HCT116 (cell line): ENCODE measurements at regions not wholly inside any gene's neighbourhood (a gene's known extent, or its start where the extent isn't known, plus 50 kb on each side); places are given as distances from the start of the nearest gene placed in this dataset.

Experiments
- ATAC-seq: fragments of 200-7000 bp; cut with Tn5 transposase; 2 replicates; pipeline ENCODE4 v1.9.1; 2020; ENCODE audit warnings: mild to moderate bottlenecking, moderate library complexity
- BruUV-seq: library from RNA; stranded (reverse); fragments of 400-500 nt; replicated peaks from 2 replicates; lab custom pipeline; 2021; lab: Mats Ljungman, UMichigan
- CTCF ChIA-PET: fragments of 300-600 bp; sonication (Branson Sonifier 250); formaldehyde crosslinking; loops from one replicate; lab custom pipeline; 2021; ENCODE audit warnings: antibody characterized with exemption; lab: Charles Lee
- POLR2A ChIA-PET: fragments of 300-600, 350-600 bp; sonication (Branson Sonifier 250); formaldehyde crosslinking; loops from one replicate; lab custom pipeline; 2021; ENCODE audit warnings: antibody characterized with exemption; lab: Charles Lee
- RAD21 ChIA-PET, 2 experiments: fragments of 300-600 bp; sonication (Branson Sonifier 250); formaldehyde crosslinking; loops; one replicate each; lab custom pipeline; 2023; ENCODE audit warnings: low total read pairs in 2 of 2; ENCODE audit not compliant: uncharacterized antibody in 2 of 2, unreplicated experiment in 2 of 2, low non-redundant PET in 1 of 2; lab: Charles Lee
- DNase-seq: peaks from one replicate; pipeline ENCODE4 v3.0.0-alpha.2; 2010; ENCODE audit warnings: low read depth, low spot score
- H2AFZ ChIP-seq: fragments of 200-600 bp; shearing (Covaris generic), sonication (generic); 2 replicates; pipeline ENCODE4 v1.6.1; 2017; ENCODE audit warnings: low read depth, mixed run types, mixed read lengths, antibody characterized with exemption, low read length; ENCODE audit not compliant: poor library complexity, severe bottlenecking
- H3K27ac ChIP-seq: 2 replicates; pipeline ENCODE4 v1.5.1; 2012; ENCODE audit warnings: low read depth, low read length
- H3K27me3 ChIP-seq: fragments of 200-600 bp; sonication (generic); 2 replicates; pipeline ENCODE4 v1.6.1; 2016; ENCODE audit warnings: mixed run types, low read length, mixed read lengths; ENCODE audit not compliant: insufficient read depth
- H3K36me3 ChIP-seq, 2 experiments: fragments of 200-500 bp in 1 of 2; fragments of 200-600 bp in 1 of 2; sonication (Bioruptor generic) in 1 of 2; sonication (generic) in 1 of 2; 2 replicates each; pipeline versions ENCODE4 v1.5.1 to v1.6.1; 2014 to 2016; ENCODE audit warnings: low read length in 2 of 2, inconsistent platforms in 1 of 2, mixed read lengths in 1 of 2, mixed run types in 1 of 2; ENCODE audit not compliant: insufficient read depth in 2 of 2, control insufficient read depth in 1 of 2
- H3K4me1 ChIP-seq, 2 experiments: fragments of 200-600 bp in 1 of 2; sonication (generic) in 1 of 2; 2 replicates each; pipeline versions ENCODE4 v1.5.1 to v1.6.1; 2012 to 2017; ENCODE audit warnings: low read length in 2 of 2, inconsistent platforms in 1 of 2, mild to moderate bottlenecking in 1 of 2, mixed read lengths in 1 of 2, mixed run types in 1 of 2, moderate library complexity in 1 of 2; ENCODE audit not compliant: insufficient read depth in 2 of 2, control insufficient read depth in 1 of 2
- H3K4me2 ChIP-seq: fragments of 200-600 bp; sonication (generic); 2 replicates; pipeline ENCODE4 v1.6.1; 2017; ENCODE audit warnings: mixed run types, low read length, mixed read lengths
- H3K4me3 ChIP-seq, 2 experiments: fragments of 200-600 bp in 1 of 2; sonication (generic) in 1 of 2; replicated peaks in 1 of 2; 2 replicates each; pipeline ENCODE4 v1.5.1; 2011 to 2016; ENCODE audit warnings: low read length in 2 of 2, control low read depth in 1 of 2, low read depth in 1 of 2, mild to moderate bottlenecking in 1 of 2, mixed read lengths in 1 of 2, mixed run types in 1 of 2
- H3K79me2 ChIP-seq: fragments of 200-600 bp; sonication (generic); 2 replicates; pipeline ENCODE4 v1.6.1; 2017; ENCODE audit warnings: mild to moderate bottlenecking, mixed run types, low read length, moderate library complexity, mixed read lengths; ENCODE audit not compliant: insufficient read depth
- H3K9ac ChIP-seq: fragments of 200-600 bp; sonication (generic); 2 replicates; pipeline ENCODE4 v1.6.1; 2016; ENCODE audit warnings: low read length, mixed read lengths
- H3K9me2 ChIP-seq: fragments of 200-600 bp; sonication (generic), shearing (Covaris generic); 2 replicates; pipeline ENCODE4 v1.6.1; 2017; ENCODE audit warnings: mixed run types, mild to moderate bottlenecking, moderate library complexity; ENCODE audit not compliant: insufficient read depth
- H3K9me3 ChIP-seq, 2 experiments: fragments of 200-500 bp in 1 of 2; fragments of 200-600 bp in 1 of 2; sonication (Bioruptor generic) in 1 of 2; sonication (generic) in 1 of 2; 2 replicates each; pipeline ENCODE4 v1.6.1; 2014 to 2017; ENCODE audit warnings: low read length in 2 of 2, mixed read lengths in 2 of 2, inconsistent platforms in 1 of 2, low read depth in 1 of 2, mild to moderate bottlenecking in 1 of 2, mixed run types in 1 of 2, moderate library complexity in 1 of 2; ENCODE audit not compliant: control insufficient read depth in 1 of 2, insufficient read depth in 1 of 2
- H4K20me1 ChIP-seq: fragments of 200-600 bp; sonication (generic), shearing (Covaris generic); 2 replicates; pipeline ENCODE4 v1.6.1; 2017; ENCODE audit warnings: mixed run types, mild to moderate bottlenecking, moderate library complexity; ENCODE audit not compliant: insufficient read depth
- CEBPB ChIP-seq: IDR thresholded peaks from 2 replicates; pipeline ENCODE4 v1.6.1; 2012; ENCODE audit warnings: low read depth
- EGR1 ChIP-seq: IDR thresholded peaks from 2 replicates; pipeline ENCODE4 v1.6.1; 2012; ENCODE audit warnings: low read depth
- ELF1 ChIP-seq: IDR thresholded peaks from 2 replicates; pipeline ENCODE4 v1.6.1; 2012; ENCODE audit warnings: low read depth, borderline replicate concordance
- RAD21 ChIP-seq: IDR thresholded peaks from 2 replicates; pipeline ENCODE4 v1.6.1; 2012; ENCODE audit warnings: low read depth, mild to moderate bottlenecking
- SRF ChIP-seq: IDR thresholded peaks from 2 replicates; pipeline ENCODE4 v1.6.1; 2012; ENCODE audit warnings: low read depth
- TCF7L2 ChIP-seq: IDR thresholded peaks from 2 replicates; pipeline ENCODE4 v1.7.0; 2011; ENCODE audit warnings: borderline replicate concordance, inconsistent platforms; ENCODE audit not compliant: insufficient read depth, insufficient read length; ENCODE audit errors: extremely low read depth
- intact Hi-C: fragments of 100-400 bp; cut with micrococcal nuclease; formaldehyde crosslinking; loops from 2 replicates; pipeline ENCODE4 v1.10.0; 2022
- TF ChIP-seq, protein P1 (sequence below): IDR thresholded peaks from 2 replicates; pipeline ENCODE4 v1.6.1; 2011; ENCODE audit warnings: mild to moderate bottlenecking, low read length, moderate library complexity; ENCODE audit not compliant: insufficient replicate concordance; ENCODE audit errors: extremely low read depth

DNA sequence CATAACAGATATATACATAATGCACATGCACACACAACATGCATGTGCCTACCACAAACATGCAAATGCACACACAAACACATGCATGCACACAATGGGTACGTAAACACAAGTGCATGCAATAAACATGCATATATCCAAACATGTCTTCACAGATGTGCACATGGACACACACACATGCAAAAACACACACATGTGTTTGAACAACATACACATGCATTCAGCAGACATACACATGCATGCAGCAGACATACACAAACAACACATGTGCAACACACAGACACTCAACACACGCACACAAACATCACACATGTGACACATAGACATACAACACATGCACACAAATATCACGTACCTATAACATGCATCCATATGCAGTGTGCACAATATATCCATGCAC is 74.2 kb downstream of the KLF6 start:
- RAD21 ChIA-PET: no interaction called here
- H2AFZ ChIP-seq: no peak overlapping the region

DNA sequence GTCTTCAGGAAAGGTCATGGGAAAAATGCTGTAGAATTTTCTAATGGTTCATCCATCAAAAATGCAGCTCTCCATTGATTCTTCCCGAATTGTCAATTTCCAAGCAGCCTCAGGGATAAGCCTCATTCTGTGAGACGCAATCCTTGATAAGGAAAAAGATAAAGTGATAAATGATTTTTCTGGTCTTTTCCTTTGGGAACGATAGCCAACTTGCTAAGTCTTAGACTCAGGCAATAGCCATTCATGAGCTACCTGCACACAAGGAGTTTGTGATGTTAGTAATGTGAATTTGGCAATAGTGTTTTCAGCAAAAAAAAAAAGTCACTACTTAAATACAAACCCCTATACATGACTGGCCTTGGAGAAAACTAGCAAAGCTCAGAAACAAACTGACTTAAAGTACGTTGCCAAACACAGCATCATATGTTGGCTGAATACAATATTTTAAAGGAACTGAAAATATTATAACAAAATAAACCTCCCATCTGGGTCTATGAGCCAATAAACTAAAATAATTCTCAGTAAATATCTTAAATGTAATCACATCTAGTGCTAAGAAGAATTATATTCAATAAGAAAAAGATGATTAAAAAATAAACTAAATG is 75.5 kb downstream of the KLF6 start:
- ChIA-PET CTCF (no interaction called here), POLR2A (no interaction called here), RAD21 (no interaction called here)
- H3K4me3 ChIP-seq: no peak overlapping the region
- H3K27ac ChIP-seq: no peak overlapping the region
- ATAC-seq: no peak
- H4K20me1 ChIP-seq: no peaks in the 10 kb centered on the region
- H3K9me2 ChIP-seq: no peaks in the 10 kb centered on the region
- no peak overlapping the region for H2AFZ ChIP-seq
- no peaks in the 10 kb centered on the region; a peak in 1 of 4 replicates for H3K9me3 ChIP-seq
- no peak overlapping the region for H3K9ac ChIP-seq
- no TSS peak for BruUV-seq
- no peaks in the 10 kb centered on the region for H3K27me3 ChIP-seq
- no peaks in the 10 kb centered on the region for H3K79me2 ChIP-seq
- DNase-seq: no peak
- intact Hi-C loops: no loop called here
- no peak overlapping the region for H3K4me2 ChIP-seq
- TF ChIP-seq TCF7L2 (no peak), CEBPB (no peak), RAD21 (no peak), SRF (no peak)
- TF ChIP-seq, protein P1, sequence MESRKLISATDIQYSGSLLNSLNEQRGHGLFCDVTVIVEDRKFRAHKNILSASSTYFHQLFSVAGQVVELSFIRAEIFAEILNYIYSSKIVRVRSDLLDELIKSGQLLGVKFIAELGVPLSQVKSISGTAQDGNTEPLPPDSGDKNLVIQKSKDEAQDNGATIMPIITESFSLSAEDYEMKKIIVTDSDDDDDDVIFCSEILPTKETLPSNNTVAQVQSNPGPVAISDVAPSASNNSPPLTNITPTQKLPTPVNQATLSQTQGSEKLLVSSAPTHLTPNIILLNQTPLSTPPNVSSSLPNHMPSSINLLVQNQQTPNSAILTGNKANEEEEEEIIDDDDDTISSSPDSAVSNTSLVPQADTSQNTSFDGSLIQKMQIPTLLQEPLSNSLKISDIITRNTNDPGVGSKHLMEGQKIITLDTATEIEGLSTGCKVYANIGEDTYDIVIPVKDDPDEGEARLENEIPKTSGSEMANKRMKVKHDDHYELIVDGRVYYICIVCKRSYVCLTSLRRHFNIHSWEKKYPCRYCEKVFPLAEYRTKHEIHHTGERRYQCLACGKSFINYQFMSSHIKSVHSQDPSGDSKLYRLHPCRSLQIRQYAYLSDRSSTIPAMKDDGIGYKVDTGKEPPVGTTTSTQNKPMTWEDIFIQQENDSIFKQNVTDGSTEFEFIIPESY: no peak
- TF ChIP-seq, all 23 proteins: peak for 0
- Histone ChIP-seq H3K36me3 (no peaks in the 10 kb centered on the region), H3K4me1 (peaks cover 0 to 5% of the 10 kb centered on the region in 2 experiments; a peak in 1 of 4 replicates)

More for the DNA sequence above, 74.2 kb downstream of the KLF6 start:
- Histone ChIP-seq H3K4me3 (no peak overlapping the region), H3K9me2 (no peaks in the 10 kb centered on the region), H3K79me2 (no peaks in the 10 kb centered on the region)
- no TSS peak for BruUV-seq
- TF ChIP-seq ELF1 (no peak), EGR1 (no peak)
- TF ChIP-seq, all 23 proteins: peak for 0
- Histone ChIP-seq H3K9ac (no peak overlapping the region), H3K9me3 (no peaks in the 10 kb centered on the region; a peak in 1 of 4 replicates), H3K4me1 (peaks cover 0 to 5% of the 10 kb centered on the region in 2 experiments; a peak in 1 of 4 replicates), H3K27ac (no peak overlapping the region), H3K27me3 (no peaks in the 10 kb centered on the region), H3K4me2 (no peak overlapping the region), H3K36me3 (no peaks in the 10 kb centered on the region), H4K20me1 (no peaks in the 10 kb centered on the region)
- no peak for DNase-seq
- POLR2A ChIA-PET: no interaction called here
- ATAC-seq: no peak
- CTCF ChIA-PET: no interaction called here
- intact Hi-C loops: no loop called here
